Vagina (tissue), 2 donors: ENCODE measurements at regions not wholly inside any gene's neighbourhood (a gene's known extent, or its start where the extent isn't known, plus 50 kb on each side); places are given as distances from the start of the nearest gene placed in this dataset.

Experiments used
- CTCF ChIP-seq, 3 experiments: fragments of 450-650 bp in 2 of 3; fragments of 200-600 bp in 1 of 3; sonication (generic) in 1 of 3; IDR thresholded peaks; one replicate each; pipeline ENCODE4 v1.5.1; 2017 to 2019; ENCODE audit warnings: antibody characterized with exemption in 3 of 3, mild to moderate bottlenecking in 2 of 3, moderate library complexity in 2 of 3
- POLR2AphosphoS5 ChIP-seq, 2 donors: sonication (generic); formaldehyde crosslinking; IDR thresholded peaks; one replicate each; pipeline ENCODE4 v1.9.0; 2017; ENCODE audit warnings: antibody characterized with exemption in 2 of 2, mild to moderate bottlenecking in 2 of 2, low read depth in 1 of 2; ENCODE audit not compliant: insufficient read depth in 1 of 2

GRCh38 chr14:64641760-64642159, 62.5 kb upstream of the PLEKHG3 start:
- TF ChIP-seq CTCF (IDR thresholded peaks at IDR 0.05) (no peak), POLR2AphosphoS5 (IDR thresholded peaks at IDR 0.05; ENCODE audit: insufficient read depth in 1 of 2, low read depth in 1 of 2) (no peak)
